ENCODE measurements at regions not wholly inside any gene's neighbourhood (a gene's known extent, or its start where the extent isn't known, plus 50 kb on each side); places are given as distances from the start of the nearest gene placed in this dataset.

GRCh38 chr3:80970292-80970691 is 791.2 kb downstream of the GBE1 start:
- no peak for TF ChIP-seq POLR2A (IDR thresholded peaks at IDR 0.05)
- TF ChIP-seq CTCF (IDR thresholded peaks at IDR 0.05) = no peak

Data from testis (tissue), 2 donors.